ENCODE measurements at regions not wholly inside any gene's neighbourhood (a gene's known extent, or its start where the extent isn't known, plus 50 kb on each side); places are given as distances from the start of the nearest gene placed in this dataset.

DNA sequence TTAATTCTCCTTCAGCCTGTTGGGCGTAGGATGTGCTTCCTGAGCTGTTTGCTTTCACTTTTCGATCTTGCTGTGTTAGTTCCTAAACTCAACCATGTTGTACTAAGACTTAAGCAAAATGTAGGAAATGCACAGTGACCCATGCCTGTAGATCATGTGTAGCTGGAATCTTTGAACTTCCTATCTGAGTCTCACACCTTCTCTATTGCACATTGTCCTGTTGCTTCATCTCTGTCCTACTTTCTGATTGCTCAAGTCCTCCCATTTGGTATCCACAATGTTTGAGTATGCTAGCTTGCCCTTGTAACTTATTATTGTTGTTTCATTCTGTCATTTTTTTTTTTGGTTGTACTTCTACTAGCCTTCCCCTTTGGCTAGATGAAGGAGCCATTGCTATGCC, 239.6 kb downstream of the PPP1R2C start:
- TF ChIP-seq CTCF (IDR thresholded peaks at IDR 0.05; ENCODE audit: unreplicated experiment): no peak
- no peak for DNase-seq (ENCODE audit: low spot score, unreplicated experiment)
- no peaks in the 10 kb centered on the region for H3K36me3 Mint-ChIP-seq (ENCODE audit: insufficient read depth)
- H3K4me1 Mint-ChIP-seq (ENCODE audit: low read depth): peaks cover 10% of the 10 kb centered on the region
- peaks cover 3% of the 10 kb centered on the region for H3K9me3 Mint-ChIP-seq (ENCODE audit: low read depth)
- no peaks in the 10 kb centered on the region for H3K27me3 Mint-ChIP-seq
- no peak overlapping the region for H3K4me3 Mint-ChIP-seq (ENCODE audit: low read depth)
- H3K27ac Mint-ChIP-seq: no peak overlapping the region

GRCh38 chrX:42536286-42536685, 241.7 kb downstream of the PPP1R2C start:
- Mint-ChIP-seq H3K4me3 (ENCODE audit: low read depth) (no peak overlapping the region), H3K36me3 (ENCODE audit: insufficient read depth) (no peaks in the 10 kb centered on the region), H3K27ac (no peak overlapping the region), H3K4me1 (ENCODE audit: low read depth) (peaks cover 15% of the 10 kb centered on the region), H3K9me3 (ENCODE audit: low read depth) (peaks cover 3% of the 10 kb centered on the region), H3K27me3 (no peaks in the 10 kb centered on the region)
- no peak for TF ChIP-seq CTCF (IDR thresholded peaks at IDR 0.05; ENCODE audit: unreplicated experiment)
- DNase-seq (ENCODE audit: low spot score, unreplicated experiment): no peak

- peaks cover 3% of the 10 kb centered on the region for H3K9me3 Mint-ChIP-seq (ENCODE audit: low read depth)
- H3K4me1 Mint-ChIP-seq (ENCODE audit: low read depth): peaks cover 21% of the 10 kb centered on the region
- no peak for DNase-seq (ENCODE audit: low spot score, unreplicated experiment)
- H3K36me3 Mint-ChIP-seq (ENCODE audit: insufficient read depth): no peaks in the 10 kb centered on the region
- no peak for TF ChIP-seq CTCF (IDR thresholded peaks at IDR 0.05; ENCODE audit: unreplicated experiment)
- H3K27ac Mint-ChIP-seq: no peak overlapping the region
- H3K27me3 Mint-ChIP-seq: no peaks in the 10 kb centered on the region
- no peak overlapping the region for H3K4me3 Mint-ChIP-seq (ENCODE audit: low read depth)
These were observed 242.7 kb downstream of the PPP1R2C start for GRCh38 chrX:42535233-42535632.

GRCh38 chrX:42533761-42534160, 244.2 kb downstream of the PPP1R2C start:
- no peak for TF ChIP-seq CTCF (IDR thresholded peaks at IDR 0.05; ENCODE audit: unreplicated experiment)
- Mint-ChIP-seq H3K4me1 (ENCODE audit: low read depth) (peaks cover 21% of the 10 kb centered on the region), H3K27me3 (no peaks in the 10 kb centered on the region), H3K36me3 (ENCODE audit: insufficient read depth) (no peaks in the 10 kb centered on the region), H3K9me3 (ENCODE audit: low read depth) (peaks cover 3% of the 10 kb centered on the region), H3K27ac (no peak overlapping the region), H3K4me3 (ENCODE audit: low read depth) (no peak overlapping the region)
- DNase-seq (ENCODE audit: low spot score, unreplicated experiment): no peak

GRCh38 chrX:42531441-42531840, 246.5 kb downstream of the PPP1R2C start:
- Mint-ChIP-seq H3K27ac (no peak overlapping the region), H3K4me3 (ENCODE audit: low read depth) (no peak overlapping the region), H3K36me3 (ENCODE audit: insufficient read depth) (no peaks in the 10 kb centered on the region), H3K9me3 (ENCODE audit: low read depth) (peaks cover 3% of the 10 kb centered on the region), H3K4me1 (ENCODE audit: low read depth) (peaks cover 21% of the 10 kb centered on the region), H3K27me3 (no peaks in the 10 kb centered on the region)
- TF ChIP-seq CTCF (IDR thresholded peaks at IDR 0.05; ENCODE audit: unreplicated experiment): no peak
- no peak for DNase-seq (ENCODE audit: low spot score, unreplicated experiment)
